Bone marrow (tissue), 2 donors: ENCODE measurements at regions not wholly inside any gene's neighbourhood (a gene's known extent, or its start where the extent isn't known, plus 50 kb on each side); places are given as distances from the start of the nearest gene placed in this dataset.
A peak's percentile ranks its signal among the peaks of the same experiment; 100 is the strongest.
"Not testable (repeated sequence)": the region's sequence is repeated elsewhere in the genome, so short reads cannot be mapped to it uniquely, and the experiment has no call there.

Experiments used
- DNase-seq, 2 donors: peaks; one replicate each; lab custom pipeline; 2025; lab: John Stamatoyannopoulos, UW

DNA sequence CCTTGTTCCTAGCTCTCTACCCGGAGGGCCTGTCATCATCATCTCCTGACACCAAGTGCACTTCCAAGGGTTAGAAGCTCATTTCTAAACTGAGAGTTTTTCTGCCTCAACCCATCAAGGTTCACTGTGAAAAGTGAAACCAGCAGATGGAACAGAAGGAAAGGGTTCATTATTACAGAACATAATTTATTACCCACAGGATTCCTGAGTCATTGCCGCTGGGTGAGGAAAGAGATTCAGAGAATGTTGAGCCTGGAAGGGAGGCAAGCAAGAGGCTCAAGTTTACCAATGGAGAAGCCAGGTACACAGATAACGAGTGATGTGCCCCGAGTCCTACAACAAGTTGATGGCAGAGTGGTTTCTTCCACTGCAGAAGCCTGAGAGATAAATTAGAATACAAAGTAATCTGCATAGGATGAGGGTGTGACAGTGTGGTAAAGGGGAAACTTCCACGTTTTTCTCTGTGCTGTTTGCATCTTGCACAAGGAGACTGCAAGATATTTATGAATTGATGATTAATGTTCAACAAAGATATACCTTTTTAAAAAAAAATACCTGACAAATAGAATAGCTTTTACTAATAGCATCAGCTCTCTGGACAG lies 80.5 kb upstream of the SETMAR start:
- peak in 1 of 2 donors; percentile 17 for DNase-seq

DNA sequence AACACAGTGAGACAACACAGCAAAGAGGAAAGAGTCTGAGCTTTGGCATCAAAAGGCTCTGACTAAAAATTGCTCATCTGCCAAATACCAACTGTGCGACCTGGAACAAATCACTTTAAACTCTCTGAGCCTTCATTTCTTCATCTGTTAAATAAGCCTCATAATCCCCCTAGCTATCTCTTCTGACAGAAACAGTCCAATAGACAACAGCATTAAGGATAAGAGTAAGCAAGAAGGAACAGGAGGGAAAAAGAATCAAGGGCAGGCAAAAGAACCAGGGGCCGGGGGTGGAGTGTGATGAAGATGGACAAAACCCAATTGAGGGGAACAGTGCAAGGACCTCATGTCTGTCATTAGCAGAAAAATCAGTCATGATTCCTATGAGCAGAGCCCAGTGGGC lies 79.4 kb upstream of the SETMAR start:
- DNase-seq: no peak

DNA sequence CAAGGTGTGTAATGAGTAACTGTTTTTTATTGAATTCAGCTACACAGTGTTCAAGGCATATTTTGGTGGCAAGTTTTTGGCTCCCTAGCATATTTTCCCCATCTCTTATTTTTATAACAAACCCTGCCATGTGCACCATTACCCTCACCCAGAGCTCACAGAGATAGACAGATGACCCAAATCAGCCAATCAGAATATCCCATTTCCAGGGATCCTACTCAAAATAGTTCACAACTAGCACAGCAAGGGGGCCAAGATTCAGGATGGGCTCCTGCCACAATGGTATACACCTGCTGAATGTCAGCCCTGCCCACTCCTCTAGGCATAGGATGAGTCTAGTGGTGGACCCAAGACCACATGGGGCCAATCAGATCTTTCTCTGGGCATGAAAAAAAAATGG lies 78.8 kb upstream of the SETMAR start:
- no peak for DNase-seq

DNA sequence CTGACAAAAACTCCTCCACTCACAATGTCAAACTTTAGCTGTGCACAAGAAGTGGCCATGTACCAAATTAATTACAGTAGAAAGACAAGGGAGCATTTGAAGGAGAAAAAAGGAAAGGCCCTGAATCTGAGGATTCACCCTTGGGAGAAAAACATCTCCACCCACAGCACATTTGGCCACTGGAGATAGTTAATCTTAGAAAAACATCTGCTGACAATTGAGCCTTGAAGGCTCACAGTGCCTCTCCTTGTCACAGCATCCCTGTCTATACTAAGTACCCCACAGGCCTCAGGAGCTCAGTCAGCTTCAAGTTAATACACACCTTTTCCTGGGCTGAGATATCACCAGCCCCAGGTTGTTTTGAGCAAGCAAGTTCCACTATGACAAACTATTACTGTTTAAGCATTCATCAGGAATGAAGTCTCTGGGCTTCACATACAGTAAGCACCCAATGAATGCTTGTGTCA lies 78.1 kb upstream of the SETMAR start:
- no peak for DNase-seq

DNA sequence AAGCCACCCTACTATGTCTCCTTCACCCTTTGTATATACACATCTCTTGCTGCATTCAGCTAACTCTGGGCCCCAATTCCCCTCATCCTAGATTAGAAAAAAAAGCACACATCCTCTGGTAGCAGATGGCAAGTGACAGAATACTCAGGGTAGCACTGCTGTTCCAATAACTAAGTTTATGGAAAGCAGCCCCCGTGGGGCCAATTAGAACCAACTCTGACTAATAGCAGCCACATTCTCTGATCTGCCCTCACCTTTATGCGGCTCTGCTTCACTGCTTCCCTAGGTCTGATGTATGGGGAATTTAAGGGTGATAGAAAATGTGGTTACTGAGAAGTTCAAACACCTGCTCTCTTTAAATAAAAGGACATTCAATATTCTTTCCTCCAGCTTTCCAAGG lies 74.9 kb upstream of the SETMAR start:
- DNase-seq: no peak

DNA sequence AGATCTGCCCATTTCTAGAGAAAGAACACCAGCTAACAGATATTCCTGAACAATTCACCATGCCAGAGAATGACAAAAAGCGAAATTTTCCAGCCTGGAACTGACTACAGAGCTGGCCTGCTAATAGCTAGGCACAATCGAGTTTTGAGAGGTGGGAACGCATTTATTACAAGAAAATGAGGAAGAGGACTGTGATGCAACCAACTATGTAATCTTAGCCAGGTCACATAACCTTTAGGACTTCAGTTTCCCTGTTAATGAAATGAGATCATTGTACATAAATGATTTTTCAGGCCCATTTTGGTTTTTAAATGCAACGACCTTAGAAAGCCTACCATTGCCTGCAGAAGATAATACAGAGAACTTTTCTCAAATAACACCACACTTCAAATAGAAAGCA lies 72.1 kb upstream of the SETMAR start:
- DNase-seq: no peak

DNA sequence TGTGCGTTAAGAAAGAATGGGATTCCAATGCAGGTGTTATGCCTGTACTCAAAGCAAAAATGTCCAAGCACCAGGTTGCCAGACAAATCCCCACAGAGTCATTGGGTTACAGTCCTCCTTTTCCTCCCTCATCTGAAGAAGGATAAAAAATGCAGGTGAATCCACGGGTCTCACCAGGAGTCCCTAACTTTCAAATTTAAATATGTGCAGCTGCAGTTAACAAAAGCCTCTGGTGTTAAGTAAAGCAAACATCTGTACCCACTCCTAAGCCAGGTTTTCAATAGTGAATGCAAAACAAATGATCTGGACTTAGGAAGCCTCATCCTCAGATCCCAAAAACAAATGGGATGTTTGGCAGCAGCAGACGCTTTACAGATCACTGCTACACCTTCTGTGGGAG lies 70.4 kb upstream of the SETMAR start:
- no peak for DNase-seq

DNA sequence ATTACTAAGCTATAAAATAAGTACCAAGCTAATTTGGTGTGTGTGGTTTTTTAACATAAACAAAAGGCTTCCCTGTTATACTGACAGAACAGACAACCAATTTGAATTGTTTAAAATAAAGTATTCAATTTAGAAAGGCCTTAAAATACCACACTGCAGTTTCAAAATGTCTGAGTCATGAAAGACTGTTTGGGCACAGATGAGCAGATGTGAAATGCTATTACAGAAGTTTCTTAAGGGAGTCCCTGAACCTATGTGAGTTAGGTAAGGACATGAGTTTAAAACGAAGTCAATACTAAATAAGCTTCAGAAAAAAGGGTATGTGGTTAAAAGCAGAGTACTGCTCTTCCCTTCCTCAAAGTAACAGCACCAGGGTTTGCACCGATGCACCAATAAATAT lies 69.7 kb upstream of the SETMAR start:
- DNase-seq: no peak

DNA sequence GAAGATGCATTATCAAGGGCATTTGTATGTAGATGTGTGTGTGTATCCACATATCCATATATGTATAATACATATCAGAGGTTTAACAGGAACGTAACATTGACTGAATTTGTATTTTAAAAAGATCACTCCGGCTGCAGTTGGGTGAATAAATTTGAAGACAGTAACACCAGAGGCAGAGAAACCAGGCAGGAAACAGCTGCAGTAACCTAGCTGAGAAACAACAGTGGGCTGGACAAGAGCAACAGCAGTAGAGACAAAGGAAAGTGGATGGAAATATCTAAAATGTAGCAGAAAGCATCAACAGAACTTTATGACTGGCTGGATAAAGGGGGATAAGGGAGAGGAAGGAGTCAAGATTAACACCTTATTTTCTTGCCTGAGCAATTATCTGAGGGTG lies 68.3 kb upstream of the SETMAR start:
- DNase-seq: peak in 1 of 2 donors; percentile 62

DNA sequence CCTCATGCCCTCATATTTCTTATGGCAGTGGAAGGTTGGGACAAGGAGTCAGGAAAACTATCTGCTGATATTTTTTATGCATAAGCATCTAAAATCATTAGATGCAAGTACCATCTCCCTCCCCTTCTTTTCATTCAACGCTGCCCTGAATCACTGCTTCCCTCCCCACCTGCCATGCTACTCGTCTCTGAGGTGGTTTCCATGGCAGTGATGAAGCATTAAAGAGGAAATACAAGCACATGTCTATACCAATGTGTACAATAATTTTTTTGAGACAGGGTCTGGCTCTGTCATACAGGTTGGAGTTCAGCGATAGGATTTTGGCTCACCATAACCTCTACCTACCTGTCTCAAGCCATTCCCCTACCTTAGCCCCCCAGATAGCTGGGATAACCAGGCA lies 67.5 kb upstream of the SETMAR start:
- no peak for DNase-seq

DNA sequence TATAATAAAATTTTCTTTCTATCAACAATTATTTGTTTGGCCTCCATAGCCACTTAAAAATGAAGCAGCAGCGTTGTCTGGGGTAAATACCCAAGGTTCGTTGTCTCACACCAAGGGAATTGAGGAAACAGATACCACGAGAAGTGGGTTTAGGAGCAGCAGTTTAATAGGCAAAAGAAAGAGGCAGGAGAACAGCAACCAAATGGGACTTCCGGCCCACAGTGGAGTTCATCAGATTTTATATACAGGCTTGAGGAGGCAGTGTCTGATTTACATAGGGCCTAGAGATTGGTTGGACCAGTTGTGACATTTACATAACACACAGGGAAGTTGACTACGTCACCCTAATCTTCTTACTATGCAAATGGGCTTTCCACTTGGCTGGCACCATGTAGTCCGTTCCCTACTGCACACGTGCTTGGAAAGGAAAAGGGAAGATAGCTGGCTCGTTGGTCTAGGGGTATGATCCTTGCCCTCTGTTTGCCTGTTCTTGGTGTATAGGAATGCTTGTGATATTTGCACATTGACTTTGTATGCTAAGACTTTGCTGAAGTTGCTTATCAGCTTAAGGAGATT lies 61.5 kb upstream of the SETMAR start:
- DNase-seq: no peak

DNA sequence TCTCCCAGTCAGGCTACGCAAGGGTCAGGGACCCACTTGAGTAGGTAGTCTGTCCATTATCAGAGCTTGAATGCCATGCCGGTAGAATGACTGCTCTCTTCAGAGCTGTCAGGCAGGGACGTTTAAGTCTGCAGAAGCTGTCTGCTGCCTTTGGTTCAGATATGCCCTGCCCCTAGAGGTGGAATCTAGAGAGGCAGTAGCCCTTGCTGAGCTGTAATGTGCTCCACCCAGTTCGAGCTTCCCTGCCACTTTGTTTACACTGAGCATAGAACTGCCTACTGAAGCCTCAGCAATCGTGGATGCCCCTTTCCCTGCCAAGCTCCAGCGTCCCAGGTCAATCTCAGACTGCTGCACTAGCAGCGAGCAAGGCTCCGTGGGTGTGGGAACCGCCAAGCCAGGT lies 57.5 kb upstream of the SETMAR start:
- no peak for DNase-seq

DNA sequence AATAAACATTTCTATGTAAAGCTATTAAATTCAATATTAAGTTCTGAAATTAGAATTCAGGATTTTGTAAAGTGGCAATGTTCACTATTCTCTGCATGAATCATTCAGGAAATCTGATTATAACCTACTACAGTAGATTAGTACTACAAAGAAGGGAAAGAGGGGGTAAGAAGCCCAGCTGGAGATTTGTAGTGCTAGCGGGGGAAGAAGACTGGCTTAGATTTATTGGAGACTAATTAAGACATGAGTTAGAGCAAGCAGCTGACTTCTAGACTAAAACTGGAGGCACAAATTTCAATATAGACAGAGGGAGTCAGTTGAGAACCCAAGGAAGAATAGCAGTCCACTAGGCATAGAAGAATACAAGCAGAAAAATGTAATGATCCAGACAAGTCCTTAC lies 55.8 kb upstream of the SETMAR start:
- no peak for DNase-seq

DNA sequence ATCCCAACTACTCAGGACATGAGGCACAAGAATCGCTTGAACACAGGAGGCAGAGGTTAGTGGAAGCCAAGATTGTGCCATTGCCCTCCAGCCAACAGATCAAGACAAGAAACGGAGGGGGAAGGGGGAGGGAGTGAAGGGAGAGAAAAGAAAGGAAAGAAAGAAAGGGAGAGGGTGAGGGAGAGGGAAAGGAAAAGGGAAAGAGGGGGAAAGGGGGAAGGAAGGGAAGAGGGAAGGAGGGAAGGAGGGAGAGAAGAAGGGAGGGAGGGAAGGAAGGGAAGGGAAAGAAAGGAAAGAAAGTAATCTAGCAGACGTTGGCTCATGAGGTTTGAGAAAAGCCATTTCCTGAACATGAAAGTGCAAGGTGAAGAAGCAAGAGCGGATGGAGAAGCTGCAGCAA lies 53.1 kb upstream of the SETMAR start:
- DNase-seq: no peak

DNA sequence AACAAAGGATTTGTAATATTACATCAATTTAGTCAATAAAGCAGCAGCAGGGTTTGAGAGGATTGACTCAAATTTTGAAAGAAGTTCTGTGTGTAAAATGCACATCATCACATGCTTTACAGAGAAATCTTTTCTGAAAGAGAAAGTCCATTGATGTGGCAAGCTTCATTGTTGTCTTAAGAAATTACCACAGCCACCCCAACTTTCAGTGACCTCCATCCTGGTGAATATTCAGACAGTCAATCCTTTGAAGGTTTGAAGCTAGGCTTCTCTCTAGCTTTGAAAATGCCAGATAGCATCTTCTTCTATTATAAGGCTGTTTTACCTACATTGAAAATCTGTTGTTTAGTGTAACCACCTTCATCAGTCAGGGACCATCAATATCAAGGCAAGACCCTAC lies 51.8 kb upstream of the SETMAR start:
- no peak for DNase-seq

DNA sequence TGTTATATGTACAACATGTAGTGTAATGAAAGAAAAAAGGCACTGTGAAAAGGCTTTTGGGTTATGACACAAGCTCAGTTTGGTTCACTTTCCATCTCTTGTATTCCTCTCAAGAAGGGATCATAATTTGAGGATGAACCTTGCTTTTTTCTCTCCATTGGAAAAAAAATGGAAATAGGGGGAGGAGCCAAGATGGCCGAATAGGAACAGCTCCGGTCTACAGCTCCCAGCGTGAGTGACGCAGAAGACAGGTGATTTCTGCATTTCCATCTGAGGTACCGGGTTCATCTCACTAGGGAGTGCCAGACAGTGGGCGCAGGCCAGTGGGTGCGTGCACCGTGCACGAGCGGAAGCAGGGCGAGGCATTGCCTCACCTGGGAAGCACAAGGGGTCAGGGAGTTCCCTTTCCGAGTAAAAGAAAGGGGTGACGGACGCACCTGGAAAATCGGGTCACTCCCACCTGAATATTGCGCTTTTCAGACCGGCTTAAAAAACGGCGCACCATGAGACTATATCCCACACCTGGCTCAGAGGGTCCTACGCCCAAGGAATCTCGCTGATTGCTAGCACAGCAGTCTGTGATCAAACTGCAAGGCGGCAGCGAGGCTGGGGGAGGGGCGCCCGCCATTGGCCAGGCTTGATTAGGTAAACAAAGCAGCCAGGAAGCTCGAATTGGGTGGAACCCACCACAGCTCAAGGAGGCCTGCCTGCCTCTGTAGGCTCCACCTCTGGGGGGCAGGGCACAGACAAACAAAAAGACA lies 49.9 kb upstream of the SETMAR start:
- not testable (repeated sequence) for DNase-seq
